Dendritic cell treated with granulocyte-macrophage colony-stimulating factor and Interleukin-4, amounts not matched to agents 40 ng/mL and 50 ng/mL, for 4 days (primary cell): ENCODE measurements at regions not wholly inside any gene's neighbourhood (a gene's known extent, or its start where the extent isn't known, plus 50 kb on each side); places are given as distances from the start of the nearest gene placed in this dataset.

Source experiments
- H3K27ac Mint-ChIP-seq: one replicate; pipeline ENCODE4 v1.8.0; 2022; ENCODE audit warnings: mild to moderate bottlenecking, mixed read lengths
- H3K27me3 Mint-ChIP-seq: one replicate; pipeline ENCODE4 v1.8.0; 2022; ENCODE audit warnings: mild to moderate bottlenecking, mixed read lengths
- H3K36me3 Mint-ChIP-seq: one replicate; pipeline ENCODE4 v1.8.0; 2022; ENCODE audit warnings: low read depth, mixed read lengths
- H3K4me1 Mint-ChIP-seq: one replicate; pipeline ENCODE4 v1.8.0; 2022; ENCODE audit warnings: low read depth, mixed read lengths
- H3K4me3 Mint-ChIP-seq: one replicate; pipeline ENCODE4 v1.8.0; 2022; ENCODE audit warnings: mild to moderate bottlenecking, moderate library complexity, mixed read lengths
- H3K9me3 Mint-ChIP-seq: one replicate; pipeline ENCODE4 v1.8.0; 2022; ENCODE audit warnings: mixed read lengths
- intact Hi-C: fragments of 100-400 bp; cut with micrococcal nuclease; formaldehyde crosslinking; loops from one replicate; pipeline ENCODE4 v1.15.0; 2022

DNA sequence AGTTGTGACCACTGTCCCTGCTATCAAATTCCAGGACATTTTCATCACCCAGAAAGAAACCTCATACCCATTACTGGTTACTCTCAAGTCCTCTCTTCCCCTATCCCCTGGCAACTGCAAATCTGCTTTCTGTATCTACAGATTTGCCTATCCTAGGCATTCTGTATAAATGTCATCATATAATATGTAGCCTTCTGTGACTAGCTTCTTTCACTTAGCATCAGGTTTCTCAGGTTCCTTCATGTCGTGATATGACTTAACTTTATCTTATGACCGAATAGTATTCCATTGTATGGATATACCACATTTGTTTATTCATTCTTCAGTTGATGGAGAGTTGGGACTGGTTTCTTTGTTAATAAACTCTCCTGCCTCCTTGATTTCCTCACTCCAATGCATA, 60.5 kb downstream of the PMAIP1 start:
- H3K36me3 Mint-ChIP-seq = no peaks in the 10 kb centered on the region
- H3K27me3 Mint-ChIP-seq = peaks cover 6% of the 10 kb centered on the region
- intact Hi-C loops = loop anchor here (10.0 kb wide), 1 partner anchor 125 kb away; no protein-coding TSS in a partner anchor
- no peaks in the 10 kb centered on the region for H3K4me1 Mint-ChIP-seq
- no peaks in the 10 kb centered on the region for H3K9me3 Mint-ChIP-seq
- H3K4me3 Mint-ChIP-seq = no peak overlapping the region
- no peak overlapping the region for H3K27ac Mint-ChIP-seq

DNA sequence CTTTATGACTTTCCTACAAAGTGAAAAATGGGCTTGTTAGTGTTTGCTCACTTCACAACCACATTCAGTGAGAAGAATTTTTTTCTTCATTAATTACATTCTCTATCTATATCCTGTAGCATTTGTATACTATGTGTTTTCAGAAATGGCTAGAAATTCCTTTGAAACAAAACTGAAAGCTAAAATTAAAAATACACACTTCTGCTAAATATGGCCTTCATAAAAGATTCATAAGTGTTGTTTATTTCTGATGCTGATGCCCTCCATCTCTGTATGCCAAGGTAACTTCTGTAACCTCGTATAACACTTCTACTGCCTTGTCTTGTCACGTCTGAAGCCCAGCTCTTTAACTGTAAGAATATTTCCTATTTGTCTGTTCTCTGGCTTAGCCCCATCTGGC, 59.8 kb downstream of the PMAIP1 start:
- H3K4me1 Mint-ChIP-seq = no peaks in the 10 kb centered on the region
- H3K27ac Mint-ChIP-seq = no peak overlapping the region
- H3K4me3 Mint-ChIP-seq = no peak overlapping the region
- no peaks in the 10 kb centered on the region for H3K36me3 Mint-ChIP-seq
- H3K27me3 Mint-ChIP-seq = peaks cover 2% of the 10 kb centered on the region
- intact Hi-C loops = loop anchor here (10.0 kb wide), 1 partner anchor 125 kb away; no protein-coding TSS in a partner anchor
- no peaks in the 10 kb centered on the region for H3K9me3 Mint-ChIP-seq

DNA sequence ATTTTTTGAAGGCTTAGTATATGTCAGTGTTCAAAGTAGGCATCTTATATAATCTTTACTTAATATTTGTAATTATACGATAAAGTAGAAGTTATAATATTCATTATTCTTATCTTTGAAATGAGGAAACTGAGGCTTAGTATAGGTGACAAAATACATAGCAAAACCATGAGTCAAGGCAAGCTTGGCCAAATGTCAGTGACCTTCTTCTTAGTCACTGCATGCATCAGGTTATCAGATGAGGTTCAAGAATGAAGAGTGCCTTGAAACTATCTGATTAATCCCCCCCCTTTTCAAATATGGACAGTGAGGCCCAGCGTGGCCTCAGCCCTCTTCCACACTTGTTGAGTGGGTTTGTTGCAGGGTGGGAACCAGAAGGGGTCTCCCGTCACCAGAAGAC, 59.3 kb downstream of the PMAIP1 start:
- Mint-ChIP-seq H3K36me3 (no peaks in the 10 kb centered on the region), H3K27ac (no peak overlapping the region), H3K4me1 (no peaks in the 10 kb centered on the region), H3K27me3 (peaks cover 2% of the 10 kb centered on the region), H3K4me3 (no peak overlapping the region), H3K9me3 (no peaks in the 10 kb centered on the region)
- intact Hi-C loops = no loop called here

GRCh38 chr18:59957957-59958356, 58.2 kb downstream of the PMAIP1 start:
- no peak overlapping the region for H3K27ac Mint-ChIP-seq
- H3K4me1 Mint-ChIP-seq = no peaks in the 10 kb centered on the region

GRCh38 chr18:59954755-59955156, 55.0 kb downstream of the PMAIP1 start:
- H3K27me3 Mint-ChIP-seq = no peaks in the 10 kb centered on the region
- H3K27ac Mint-ChIP-seq = no peak overlapping the region
- H3K9me3 Mint-ChIP-seq = no peaks in the 10 kb centered on the region
- no peak overlapping the region for H3K4me3 Mint-ChIP-seq
- intact Hi-C loops = no loop called here
- no peaks in the 10 kb centered on the region for H3K4me1 Mint-ChIP-seq
- no peaks in the 10 kb centered on the region for H3K36me3 Mint-ChIP-seq

More at GRCh38 chr18:59957957-59958356, 58.2 kb downstream of the PMAIP1 start:
- no peaks in the 10 kb centered on the region for H3K27me3 Mint-ChIP-seq
- no peak overlapping the region for H3K4me3 Mint-ChIP-seq
- no peaks in the 10 kb centered on the region for H3K36me3 Mint-ChIP-seq
- H3K9me3 Mint-ChIP-seq = no peaks in the 10 kb centered on the region
- intact Hi-C loops = no loop called here

- H3K4me3 Mint-ChIP-seq = no peak overlapping the region
- no peaks in the 10 kb centered on the region for H3K27me3 Mint-ChIP-seq
- no peak overlapping the region for H3K27ac Mint-ChIP-seq
- intact Hi-C loops = no loop called here
- no peaks in the 10 kb centered on the region for H3K4me1 Mint-ChIP-seq
- no peaks in the 10 kb centered on the region for H3K9me3 Mint-ChIP-seq
- no peaks in the 10 kb centered on the region for H3K36me3 Mint-ChIP-seq
Measured at GRCh38 chr18:59954241-59954640, 54.4 kb downstream of the PMAIP1 start.
